Endometrial microvascular endothelial cells (primary cell): ENCODE measurements at regions not wholly inside any gene's neighbourhood (a gene's known extent, or its start where the extent isn't known, plus 50 kb on each side); places are given as distances from the start of the nearest gene placed in this dataset.

Experiments
- in situ Hi-C: cut with HindIII; loops from 2 replicates; pipeline ENCODE4 v1.10.0; 2017; ENCODE audit warnings: low sequenced_read_pairs, low pct_unique_long_range_greater_than_20kb; ENCODE audit errors: inconsistent ontology term

GRCh38 chr4:128587382-128587781 is 222.1 kb upstream of the JADE1 start:
- in situ Hi-C loops = no loop called here

- in situ Hi-C loops = no loop called here
Measured at GRCh38 chr4:128583753-128584712, 225.5 kb upstream of the JADE1 start.

GRCh38 chr4:128582427-128582870 is 227.1 kb upstream of the JADE1 start:
- in situ Hi-C loops = no loop called here

- in situ Hi-C loops = no loop called here
Measured at GRCh38 chr4:128579154-128579853, 230.2 kb upstream of the JADE1 start.

- in situ Hi-C loops = loop anchor here (25.0 kb wide), 1 partner anchor 112 kb away; no protein-coding TSS in a partner anchor
Measured at GRCh38 chr4:128574706-128575105, 234.8 kb upstream of the JADE1 start.

GRCh38 chr4:128573781-128574508 is 235.6 kb upstream of the JADE1 start:
- in situ Hi-C loops = loop anchor here (25.0 kb wide), 1 partner anchor 112 kb away; no protein-coding TSS in a partner anchor

- in situ Hi-C loops = loop anchor here (25.0 kb wide), 1 partner anchor 111 kb away; no protein-coding TSS in a partner anchor
Measured at GRCh38 chr4:128572778-128573241, 236.7 kb upstream of the JADE1 start.

- in situ Hi-C loops = loop anchor here (25.0 kb wide), 1 partner anchor 109 kb away; no protein-coding TSS in a partner anchor
Measured at GRCh38 chr4:128571747-128572146, 237.8 kb upstream of the JADE1 start.

- in situ Hi-C loops = loop anchor here (25.0 kb wide), 1 partner anchor 108 kb away; no protein-coding TSS in a partner anchor
Measured at GRCh38 chr4:128570387-128570975, 239.0 kb upstream of the JADE1 start.

- in situ Hi-C loops = loop anchor here (25.0 kb wide), 1 partner anchor 104 kb away; no protein-coding TSS in a partner anchor
Measured at GRCh38 chr4:128566693-128567092, 242.8 kb upstream of the JADE1 start.

- in situ Hi-C loops = loop anchor here (25.0 kb wide), 1 partner anchor 103 kb away; no protein-coding TSS in a partner anchor
Measured at GRCh38 chr4:128565565-128566186, 243.8 kb upstream of the JADE1 start.

- in situ Hi-C loops = loop anchor here (25.0 kb wide), 1 partner anchor 103 kb away; no protein-coding TSS in a partner anchor
Measured at GRCh38 chr4:128565054-128565453, 244.4 kb upstream of the JADE1 start.

GRCh38 chr4:128564081-128564630 is 245.3 kb upstream of the JADE1 start:
- in situ Hi-C loops = loop anchor here (25.0 kb wide), 1 partner anchor 102 kb away; no protein-coding TSS in a partner anchor

- in situ Hi-C loops = loop anchor here (25.0 kb wide), 1 partner anchor 99 kb away; no protein-coding TSS in a partner anchor
Measured at GRCh38 chr4:128560754-128561495, 248.6 kb upstream of the JADE1 start.

- in situ Hi-C loops = loop anchor here (25.0 kb wide), 1 partner anchor 97 kb away; no protein-coding TSS in a partner anchor
Measured at GRCh38 chr4:128558896-128559679, 250.4 kb upstream of the JADE1 start.

GRCh38 chr4:128556756-128557155 is 252.7 kb upstream of the JADE1 start:
- in situ Hi-C loops = loop anchor here (25.0 kb wide), 1 partner anchor 94 kb away; no protein-coding TSS in a partner anchor
